ENCODE measurements at regions not wholly inside any gene's neighbourhood (a gene's known extent, or its start where the extent isn't known, plus 50 kb on each side); places are given as distances from the start of the nearest gene placed in this dataset.

DNA sequence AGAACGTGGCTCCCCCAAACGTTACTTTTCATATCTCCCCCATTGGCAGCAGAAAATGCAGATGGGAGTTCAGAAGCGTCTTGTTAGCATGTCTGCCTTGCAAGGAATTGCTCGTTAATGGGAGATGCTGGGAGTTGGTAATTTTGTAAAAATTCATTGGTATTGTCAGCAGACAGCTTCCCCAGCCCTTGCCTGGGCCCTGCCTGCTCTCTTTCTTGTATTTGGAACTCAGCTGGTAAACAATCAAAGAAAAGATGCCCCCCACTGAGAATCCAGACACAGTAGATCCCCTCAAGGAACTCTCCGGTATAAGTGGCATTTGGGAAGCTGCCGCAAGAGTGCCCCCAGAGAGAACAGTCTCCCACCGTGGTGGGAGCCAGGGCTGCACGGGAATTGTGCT, 94.4 kb upstream of the IGSF21 start:
- Histone ChIP-seq H3K79me2 (ENCODE audit: control insufficient read depth in 1 of 2, insufficient read depth in 2 of 2, low read length in 2 of 2) (no peaks in the 10 kb centered on the region), H3K56ac (replicated peaks; ENCODE audit: insufficient read length, low read depth, low read length) (no peak overlapping the region), H2BK20ac (ENCODE audit: low read length) (no peak overlapping the region), H3K23me2 (ENCODE audit: low read depth, low read length) (no peaks in the 10 kb centered on the region; the same call in 1 of the 2 replicates), H3K9ac (replicated peaks in 1 of 4; ENCODE audit: extremely low read depth in 1 of 4, low read depth in 3 of 4, low read length in 3 of 4) (no peak overlapping the region), H3K18ac (ENCODE audit: extremely low read depth, low read length) (no peak overlapping the region), H3K23ac (ENCODE audit: insufficient read length) (no peak overlapping the region), H2AK5ac (ENCODE audit: low read depth, low read length) (no peak overlapping the region), H3K9me3 (ENCODE audit: insufficient read depth in 2 of 2, low read depth in 1 of 2, low read length in 1 of 2) (no peaks in the 10 kb centered on the region; a peak in 1 of 4 replicates), H3K4ac (replicated peaks; ENCODE audit: insufficient read length, low read depth, low read length) (no peak overlapping the region), H3K79me1 (ENCODE audit: low read depth, low read length) (no peaks in the 10 kb centered on the region), H3K14ac (ENCODE audit: insufficient read length) (no peak overlapping the region), H2BK12ac (ENCODE audit: low read depth, low read length) (no peak overlapping the region), H2AFZ (ENCODE audit: low read length) (no peak overlapping the region), H4K20me1 (replicated peaks in 1 of 2; ENCODE audit: control insufficient read depth in 1 of 2, insufficient read depth in 2 of 2, low read length in 2 of 2) (no peaks in the 10 kb centered on the region), H4K5ac (ENCODE audit: insufficient read length, low read depth, low read length) (no peak overlapping the region), H2BK120ac (replicated peaks; ENCODE audit: low read depth, low read length) (no peak overlapping the region), H3K4me2 (ENCODE audit: insufficient read depth in 1 of 2, low read depth in 2 of 2, low read length in 2 of 2) (no peak overlapping the region), H4K91ac (replicated peaks; ENCODE audit: insufficient read length, low read length) (no peak overlapping the region), H3K27me3 (replicated peaks in 1 of 4; ENCODE audit: control insufficient read depth in 3 of 4, extremely low read depth in 1 of 4, insufficient read depth in 3 of 4, low read length in 3 of 4) (no peaks in the 10 kb centered on the region; a peak in 1 of 7 replicates), H3K4me3 (ENCODE audit: extremely low read depth in 1 of 4, insufficient read depth in 2 of 4, low read depth in 3 of 4, low read length in 4 of 4) (no peak overlapping the region), H3K4me1 (replicated peaks in 1 of 4; ENCODE audit: control insufficient read depth in 3 of 4, insufficient read depth in 4 of 4, low read length in 3 of 4) (peaks cover 5 to 10% (median 5%) of the 10 kb centered on the region in 4 experiments), H2BK5ac (ENCODE audit: low read depth, low read length) (no peak overlapping the region), H4K8ac (ENCODE audit: extremely low read depth, insufficient read depth, low read length) (no peak overlapping the region), H3K36me3 (ENCODE audit: control insufficient read depth in 2 of 4, insufficient read depth in 4 of 4, low read length in 3 of 4) (no peaks in the 10 kb centered on the region), H3K27ac (ENCODE audit: low read depth, low read length) (no peak overlapping the region), H2BK15ac (ENCODE audit: low read length) (no peak overlapping the region)
- WGBS, 2 experiments (ENCODE audit: extremely low coverage in 1 of 2, insufficient coverage in 1 of 2, insufficient read length in 1 of 2, insufficient replicate concordance in 2 of 2, low coverage in 1 of 2, low lambda C conversion rate in 2 of 2, missing lambda C conversion rate in 1 of 2) = 84% methylated on average over 8 of the region's 8 CpGs; no CpG with 5 or more reads in 1 of the 2 experiments
- no peak for DNase-seq (ENCODE audit: low read depth in 1 of 2, low spot score in 2 of 2)
- no peak for FAIRE-seq
- ChIA-PET CTCF (ENCODE audit: partially characterized antibody) (interaction anchor here (1.3 kb wide), 1 partner anchor 14 kb away, joined by 3 read pairs; no protein-coding TSS in a partner anchor), POLR2A (ENCODE audit: partially characterized antibody) (no interaction called here)
- TF ChIP-seq PHF8 (conservative IDR thresholded peaks at IDR 0.05; ENCODE audit: low read depth, low read length) (no peak), RAD21 (IDR thresholded peaks at IDR 0.05 in 1 of 2, conservative IDR thresholded peaks at IDR 0.05 in 1 of 2; ENCODE audit: low read depth in 2 of 2, low read length in 2 of 2) (no peak), ZNF274 (IDR thresholded peaks at IDR 0.05; ENCODE audit: borderline replicate concordance, extremely low read depth, low read length) (no peak)
